Mesenchymal stem cell (in vitro differentiated cells and primary cell): ENCODE measurements at regions not wholly inside any gene's neighbourhood (a gene's known extent, or its start where the extent isn't known, plus 50 kb on each side); places are given as distances from the start of the nearest gene placed in this dataset.
A peak's percentile ranks its signal among the peaks of the same experiment; 100 is the strongest.

Source experiments
- DNase-seq: peaks from one replicate; pipeline ENCODE4 v3.0.0-alpha.2; 2013
- H2AFZ ChIP-seq: one replicate; pipeline ENCODE4 v1.6.1; 2013; ENCODE audit warnings: low read depth, mild to moderate bottlenecking, control low read depth, inconsistent platforms, low read length, moderate library complexity
- H2AK5ac ChIP-seq: 2 replicates; pipeline ENCODE4 v1.6.1; 2013; ENCODE audit warnings: low read length, moderate library complexity, mild to moderate bottlenecking, inconsistent platforms; ENCODE audit not compliant: severe bottlenecking
- H2BK120ac ChIP-seq: one replicate; pipeline ENCODE4 v1.6.1; 2013; ENCODE audit warnings: low read depth, mild to moderate bottlenecking, inconsistent platforms, low read length, moderate library complexity
- H2BK12ac ChIP-seq, 2 experiments: one replicate each; pipeline ENCODE4 v1.6.1; 2013; ENCODE audit warnings: inconsistent platforms in 2 of 2, low read length in 2 of 2, mild to moderate bottlenecking in 2 of 2, moderate library complexity in 2 of 2, control low read depth in 1 of 2
- H2BK15ac ChIP-seq: one replicate; pipeline ENCODE4 v1.6.1; 2013; ENCODE audit warnings: mild to moderate bottlenecking, low read depth, inconsistent platforms; ENCODE audit not compliant: poor library complexity, severe bottlenecking
- H2BK5ac ChIP-seq: 2 replicates; pipeline ENCODE4 v1.6.1; 2013; ENCODE audit warnings: low read depth, mild to moderate bottlenecking, low read length, control low read depth, inconsistent platforms; ENCODE audit not compliant: poor library complexity, severe bottlenecking
- H3K14ac ChIP-seq, 2 experiments: one replicate each; pipeline ENCODE4 v1.6.1; 2013; ENCODE audit warnings: inconsistent platforms in 2 of 2, low read length in 2 of 2, control low read depth in 1 of 2, mild to moderate bottlenecking in 1 of 2, moderate library complexity in 1 of 2
- H3K18ac ChIP-seq, 2 experiments: one replicate each; pipeline ENCODE4 v1.6.1; 2013; ENCODE audit warnings: inconsistent platforms in 2 of 2, low read length in 2 of 2, control low read depth in 1 of 2, low read depth in 1 of 2, mild to moderate bottlenecking in 1 of 2
- H3K23ac ChIP-seq, 2 experiments: one replicate each; pipeline ENCODE4 v1.6.1; 2013; ENCODE audit warnings: inconsistent platforms in 2 of 2, low read length in 2 of 2, mild to moderate bottlenecking in 2 of 2, moderate library complexity in 2 of 2, control low read depth in 1 of 2
- H3K27ac ChIP-seq: 2 replicates; pipeline ENCODE4 v1.5.1; 2013; ENCODE audit warnings: mild to moderate bottlenecking, moderate library complexity, low read length, control low read depth, inconsistent platforms; ENCODE audit not compliant: poor library complexity, severe bottlenecking
- H3K27me3 ChIP-seq, 2 experiments: 2 replicates each; pipeline versions ENCODE4 v1.6.1 to v1.7.0; 2013; ENCODE audit warnings: low read length in 2 of 2, mild to moderate bottlenecking in 2 of 2, moderate library complexity in 2 of 2, control low read depth in 1 of 2, inconsistent platforms in 1 of 2; ENCODE audit not compliant: control insufficient read depth in 1 of 2, insufficient read depth in 1 of 2
- H3K36me3 ChIP-seq, 2 experiments: 2 replicates each; pipeline versions ENCODE4 v1.6.1 to v1.7.0; 2013; ENCODE audit warnings: low read length in 2 of 2, control low read depth in 1 of 2, inconsistent platforms in 1 of 2, low read depth in 1 of 2, mild to moderate bottlenecking in 1 of 2; ENCODE audit not compliant: insufficient read depth in 2 of 2, control insufficient read depth in 1 of 2
- H3K4ac ChIP-seq, 2 experiments: one replicate each; pipeline ENCODE4 v1.6.1; 2013; ENCODE audit warnings: inconsistent platforms in 2 of 2, low read length in 2 of 2, mild to moderate bottlenecking in 2 of 2, moderate library complexity in 2 of 2, control low read depth in 1 of 2, low read depth in 1 of 2
- H3K4me1 ChIP-seq: 2 replicates; pipeline ENCODE4 v1.6.1; 2013; ENCODE audit warnings: low read depth, low read length, control low read depth; ENCODE audit not compliant: control insufficient read depth, insufficient read depth
- H3K4me2 ChIP-seq: 2 replicates; pipeline ENCODE4 v1.6.1; 2013; ENCODE audit warnings: low read length, mild to moderate bottlenecking, inconsistent platforms; ENCODE audit not compliant: poor library complexity, severe bottlenecking
- H3K4me3 ChIP-seq, 2 experiments: 2 replicates each; pipeline versions ENCODE4 v1.5.1 to v1.7.0; 2013; ENCODE audit warnings: low read length in 2 of 2, mild to moderate bottlenecking in 2 of 2, control low read depth in 1 of 2, low read depth in 1 of 2; ENCODE audit not compliant: insufficient read depth in 1 of 2
- H3K79me1 ChIP-seq: replicated peaks from 2 replicates; pipeline ENCODE4 v1.6.1; 2013; ENCODE audit warnings: mild to moderate bottlenecking, control low read depth, low read length, inconsistent platforms; ENCODE audit not compliant: poor library complexity, severe bottlenecking
- H3K9ac ChIP-seq: 2 replicates; pipeline ENCODE4 v1.7.0; 2013; ENCODE audit warnings: mild to moderate bottlenecking, low read length, moderate library complexity
- H3K9me3 ChIP-seq: 2 replicates; pipeline ENCODE4 v1.7.0; 2013; ENCODE audit warnings: mild to moderate bottlenecking, low read length; ENCODE audit not compliant: control insufficient read depth
- H4K8ac ChIP-seq: one replicate; pipeline ENCODE4 v1.6.1; 2013; ENCODE audit warnings: inconsistent platforms, mild to moderate bottlenecking, low read length, moderate library complexity
- H4K91ac ChIP-seq: one replicate; pipeline ENCODE4 v1.6.1; 2013; ENCODE audit warnings: mild to moderate bottlenecking, low read length, inconsistent platforms
- WGBS: methylation state at CpG from one replicate; pipeline ENCODE4 v1.1.7; 2013; ENCODE audit warnings: mixed read lengths; 5-methylcytosine and 5-hydroxymethylcytosine counted together

GRCh38 chr5:89850513-89850865 is 559.1 kb downstream of the CETN3 start:
- Histone ChIP-seq H3K9ac (no peak overlapping the region), H3K23ac (no peak overlapping the region), H3K9me3 (no peaks in the 10 kb centered on the region), H2BK12ac (no peak overlapping the region), H3K4me1 (no peaks in the 10 kb centered on the region), H3K4me3 (no peak overlapping the region), H3K36me3 (no peaks in the 10 kb centered on the region), H2AFZ (no peak overlapping the region), H3K14ac (no peak overlapping the region), H2BK120ac (no peak overlapping the region), H4K91ac (no peak overlapping the region), H3K4ac (no peak overlapping the region), H2AK5ac (no peak overlapping the region), H3K4me2 (no peak overlapping the region), H2BK15ac (no peak overlapping the region), H3K79me1 (no peaks in the 10 kb centered on the region), H3K27me3 (no peaks in the 10 kb centered on the region), H3K18ac (no peak overlapping the region), H2BK5ac (no peak overlapping the region), H3K27ac (no peak overlapping the region), H4K8ac (no peak overlapping the region)
- no peak for DNase-seq

GRCh38 chr5:89849830-89850512 is 559.6 kb downstream of the CETN3 start:
- Histone ChIP-seq H2BK5ac (no peak overlapping the region), H3K4me2 (no peak overlapping the region), H2AK5ac (no peak overlapping the region), H3K4me1 (no peaks in the 10 kb centered on the region), H3K4me3 (no peak overlapping the region), H4K91ac (no peak overlapping the region), H3K18ac (no peak overlapping the region), H2AFZ (no peak overlapping the region), H3K23ac (no peak overlapping the region), H2BK15ac (no peak overlapping the region), H3K4ac (no peak overlapping the region), H3K14ac (no peak overlapping the region), H2BK12ac (no peak overlapping the region), H3K27ac (no peak overlapping the region), H3K9ac (no peak overlapping the region), H4K8ac (no peak overlapping the region), H2BK120ac (no peak overlapping the region), H3K9me3 (no peaks in the 10 kb centered on the region), H3K27me3 (no peaks in the 10 kb centered on the region), H3K79me1 (no peaks in the 10 kb centered on the region), H3K36me3 (no peaks in the 10 kb centered on the region)
- DNase-seq = peak; percentile 4
- WGBS = 50% methylated on average over 1 of the region's 1 CpG

GRCh38 chr5:89847743-89848142 is 561.8 kb downstream of the CETN3 start:
- Histone ChIP-seq H3K27ac (no peak overlapping the region), H3K4ac (no peak overlapping the region), H3K18ac (no peak overlapping the region), H3K9ac (no peak overlapping the region), H2AK5ac (no peak overlapping the region), H3K79me1 (no peaks in the 10 kb centered on the region), H2BK12ac (no peak overlapping the region), H3K4me2 (no peak overlapping the region), H3K9me3 (no peaks in the 10 kb centered on the region), H3K4me1 (no peaks in the 10 kb centered on the region), H3K27me3 (no peaks in the 10 kb centered on the region), H3K36me3 (no peaks in the 10 kb centered on the region), H2BK120ac (no peak overlapping the region), H4K91ac (no peak overlapping the region), H4K8ac (no peak overlapping the region), H2BK15ac (no peak overlapping the region), H3K14ac (no peak overlapping the region), H2AFZ (no peak overlapping the region), H3K23ac (no peak overlapping the region), H2BK5ac (no peak overlapping the region), H3K4me3 (no peak overlapping the region)
- no peak for DNase-seq
- WGBS = 78% methylated on average over 3 of the region's 4 CpGs

- no peak overlapping the region for H4K91ac ChIP-seq
- H2AK5ac ChIP-seq = no peak overlapping the region
- no peak overlapping the region for H2BK5ac ChIP-seq
- no peak overlapping the region for H2BK15ac ChIP-seq
- H2BK12ac ChIP-seq = no peak overlapping the region
- H3K36me3 ChIP-seq = no peaks in the 10 kb centered on the region
- H3K27me3 ChIP-seq = no peaks in the 10 kb centered on the region
- no peak overlapping the region for H3K14ac ChIP-seq
- H3K9ac ChIP-seq = no peak overlapping the region
- H3K4me2 ChIP-seq = no peak overlapping the region
- peak overlapping the region in 1 of 2 experiments; percentile 67 for H3K23ac ChIP-seq
- H3K27ac ChIP-seq = no peak overlapping the region
- H3K9me3 ChIP-seq = no peaks in the 10 kb centered on the region
- H3K18ac ChIP-seq = no peak overlapping the region
- H3K4me3 ChIP-seq = no peak overlapping the region
- H2BK120ac ChIP-seq = no peak overlapping the region
- no peak for DNase-seq
- no peak overlapping the region for H3K4ac ChIP-seq
- no peak overlapping the region for H4K8ac ChIP-seq
- H3K79me1 ChIP-seq = no peaks in the 10 kb centered on the region
- H3K4me1 ChIP-seq = no peaks in the 10 kb centered on the region
- H2AFZ ChIP-seq = no peak overlapping the region
Measured at GRCh38 chr5:89844548-89844947, 565.0 kb downstream of the CETN3 start.
